PC-3 (cell line): ENCODE measurements at regions not wholly inside any gene's neighbourhood (a gene's known extent, or its start where the extent isn't known, plus 50 kb on each side); places are given as distances from the start of the nearest gene placed in this dataset.

Experiments
- ATAC-seq: fragments of 200-7000 bp; cut with Tn5 transposase; 2 replicates; pipeline ENCODE4 v1.9.1; 2020; ENCODE audit warnings: mild to moderate bottlenecking, moderate library complexity
- BruUV-seq: library from RNA; stranded (reverse); fragments of 400-500 nt; replicated peaks from 2 replicates; lab custom pipeline; 2021; lab: Mats Ljungman, UMichigan
- CTCF ChIA-PET: fragments of 300-600 bp; sonication (Branson Sonifier 250); formaldehyde crosslinking; loops from one replicate; lab custom pipeline; 2022; ENCODE audit warnings: antibody characterized with exemption; lab: Charles Lee
- POLR2A ChIA-PET: fragments of 300-600 bp; sonication (Branson Sonifier 250); formaldehyde crosslinking; loops from one replicate; lab custom pipeline; 2022; ENCODE audit warnings: antibody characterized with exemption; ENCODE audit not compliant: unreplicated experiment; lab: Charles Lee
- DNase-seq: peaks from one replicate; pipeline ENCODE4 v3.0.0-alpha.2; 2015
- H2AFZ ChIP-seq: fragments of 300-600 bp; sonication (generic); 2 replicates; pipeline ENCODE4 v1.6.0; 2016; ENCODE audit warnings: antibody characterized with exemption, low read length
- H3F3A ChIP-seq: fragments of 300-600 bp; sonication (generic); one replicate; pipeline ENCODE4 v1.6.0; 2017; ENCODE audit warnings: antibody characterized with exemption, low read length, control low read depth, mild to moderate bottlenecking; ENCODE audit not compliant: unreplicated experiment
- H3K27ac ChIP-seq: fragments of 300-600 bp; sonication (generic); 2 replicates; pipeline ENCODE4 v1.5.1; 2016; ENCODE audit warnings: mild to moderate bottlenecking, low read length
- H3K27me3 ChIP-seq: fragments of 300-600 bp; sonication (generic); 2 replicates; pipeline ENCODE4 v1.6.1; 2016; ENCODE audit warnings: low read length, mixed read lengths
- H3K36me3 ChIP-seq: fragments of 300-600 bp; sonication (generic); 2 replicates; pipeline ENCODE4 v1.6.1; 2016; ENCODE audit warnings: low read depth, mixed run types, low read length, mixed read lengths
- H3K4me1 ChIP-seq: fragments of 300-600 bp; sonication (generic); 2 replicates; pipeline ENCODE4 v1.5.1; 2016; ENCODE audit warnings: low read length; ENCODE audit not compliant: insufficient read depth
- H3K4me2 ChIP-seq: fragments of 300-600 bp; sonication (generic); 2 replicates; pipeline ENCODE4 v1.6.0; 2016; ENCODE audit warnings: low read length
- H3K4me3 ChIP-seq: fragments of 300-600 bp; sonication (generic); 2 replicates; pipeline ENCODE4 v1.5.1; 2016; ENCODE audit warnings: mild to moderate bottlenecking, low read length, mixed read lengths
- H3K79me2 ChIP-seq: fragments of 300-600 bp; sonication (generic); 2 replicates; pipeline ENCODE4 v1.6.1; 2017; ENCODE audit warnings: low read length, mixed read lengths
- H3K9ac ChIP-seq: fragments of 300-600 bp; sonication (generic); 2 replicates; pipeline ENCODE4 v1.6.0; 2016; ENCODE audit warnings: mild to moderate bottlenecking, low read length
- H3K9me2 ChIP-seq: fragments of 300-600 bp; sonication (generic); replicated peaks from 2 replicates; pipeline ENCODE4 v1.6.1; 2016; ENCODE audit warnings: mixed run types, low read length, mixed read lengths
- H3K9me3 ChIP-seq: fragments of 300-600 bp; sonication (generic); 2 replicates; pipeline ENCODE4 v1.6.1; 2016; ENCODE audit warnings: low read length, mixed read lengths
- H4K20me1 ChIP-seq: fragments of 300-600 bp; sonication (generic); 2 replicates; pipeline ENCODE4 v1.6.1; 2016; ENCODE audit warnings: low read length, mixed read lengths
- CTCF ChIP-seq: fragments of 300-600 bp; sonication (generic); conservative IDR thresholded peaks from 2 replicates; pipeline ENCODE4 v1.5.1; 2017; ENCODE audit warnings: antibody characterized with exemption, low read depth, mild to moderate bottlenecking, low read length
- EZH2 ChIP-seq: fragments of 300-600 bp; sonication (generic); IDR thresholded peaks from one replicate; pipeline ENCODE4 v1.6.1; 2017; ENCODE audit warnings: antibody characterized with exemption, mild to moderate bottlenecking, low read length; ENCODE audit not compliant: unreplicated experiment
- EZH2phosphoT487 ChIP-seq: fragments of 300-600 bp; sonication (generic); IDR thresholded peaks from 2 replicates; pipeline ENCODE4 v1.6.1; 2018; ENCODE audit warnings: mild to moderate bottlenecking, antibody characterized with exemption, low read length, borderline replicate concordance
- intact Hi-C: fragments of 100-400 bp; cut with micrococcal nuclease; formaldehyde crosslinking; loops from 2 replicates; pipeline ENCODE4 v1.9.0; 2023

DNA sequence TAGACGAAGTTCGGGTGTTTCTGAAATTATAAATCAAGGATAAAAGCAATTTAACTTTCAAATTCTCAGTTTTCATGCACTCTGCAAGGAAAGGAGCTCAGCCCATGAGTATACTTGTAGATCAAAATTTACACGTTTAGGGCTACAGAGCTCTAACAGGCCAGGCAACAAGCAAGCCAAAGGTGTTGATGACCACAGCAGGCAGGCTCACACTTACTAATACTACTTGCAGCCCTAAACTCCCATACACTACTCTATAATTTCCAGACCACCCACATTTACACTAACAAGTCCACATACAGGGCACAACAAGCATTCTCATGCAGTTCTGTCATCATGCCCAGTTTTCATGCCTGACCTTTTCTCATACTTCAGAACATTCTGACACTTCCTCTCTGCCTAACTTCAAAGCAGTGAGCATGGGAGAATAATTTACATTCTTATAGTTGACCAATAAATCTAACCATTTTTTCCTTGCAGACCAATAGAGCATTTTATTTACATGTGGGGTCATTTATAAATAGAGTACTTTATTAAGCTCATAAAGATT, 124.7 kb upstream of the FRMD4B start:
- Histone ChIP-seq H3K27ac (no peak overlapping the region), H3K9me2 (no peaks in the 10 kb centered on the region), H3K4me2 (no peak overlapping the region), H3F3A (no peaks in the 10 kb centered on the region), H3K4me1 (no peaks in the 10 kb centered on the region), H3K9me3 (no peaks in the 10 kb centered on the region), H3K4me3 (no peak overlapping the region), H2AFZ (no peak overlapping the region), H3K27me3 (no peaks in the 10 kb centered on the region), H3K36me3 (no peaks in the 10 kb centered on the region), H4K20me1 (no peaks in the 10 kb centered on the region), H3K9ac (no peak overlapping the region), H3K79me2 (no peaks in the 10 kb centered on the region)
- no peak for TF ChIP-seq CTCF
- TF ChIP-seq EZH2: no peak
- no peak for TF ChIP-seq EZH2phosphoT487
- no peak for DNase-seq
- intact Hi-C loops: loop anchor here (10.0 kb wide), 1 partner anchor 66 kb away; no protein-coding TSS in a partner anchor
- no TSS peak for BruUV-seq
- POLR2A ChIA-PET: interaction anchor here (0.6 kb wide), 1 partner anchor 144 kb away, joined by 3 read pairs; no protein-coding TSS in a partner anchor
- no peak; the same call in 1 of the 2 replicates for ATAC-seq
- CTCF ChIA-PET: no interaction called here

DNA sequence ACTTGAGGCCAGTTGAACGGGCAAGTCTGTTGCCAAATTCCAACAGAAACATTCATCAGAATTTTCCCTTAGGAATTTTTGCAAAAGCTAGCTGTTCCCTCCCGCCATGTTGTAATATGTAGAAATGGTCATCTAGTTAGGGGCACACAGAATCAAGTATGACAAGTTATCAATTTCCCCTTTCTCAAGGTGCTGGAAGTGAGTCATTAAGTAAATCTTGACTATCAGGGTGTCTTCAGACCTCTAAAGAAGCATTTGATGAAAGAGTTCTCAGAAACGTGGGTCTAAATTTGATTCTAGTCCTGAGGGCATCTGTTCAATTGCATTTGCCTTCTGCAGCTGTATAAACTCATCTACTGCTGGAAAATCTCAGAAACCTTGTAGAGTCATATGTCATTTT, 123.4 kb upstream of the FRMD4B start:
- ChIA-PET CTCF (no interaction called here), POLR2A (no interaction called here)
- no peaks in the 10 kb centered on the region for H3F3A ChIP-seq
- no peak for DNase-seq
- no peaks in the 10 kb centered on the region for H3K4me1 ChIP-seq
- TF ChIP-seq EZH2phosphoT487: no peak
- no peak for TF ChIP-seq EZH2
- TF ChIP-seq CTCF: no peak
- BruUV-seq: no TSS peak
- H3K9me2 ChIP-seq: no peaks in the 10 kb centered on the region
- no peak for ATAC-seq
- H3K4me2 ChIP-seq: no peak overlapping the region
- H3K36me3 ChIP-seq: no peaks in the 10 kb centered on the region
- H3K27me3 ChIP-seq: no peaks in the 10 kb centered on the region
- no peak overlapping the region for H3K27ac ChIP-seq
- H2AFZ ChIP-seq: no peak overlapping the region
- no peaks in the 10 kb centered on the region for H3K9me3 ChIP-seq
- no peak overlapping the region for H3K9ac ChIP-seq
- no peak overlapping the region for H3K4me3 ChIP-seq
- no peaks in the 10 kb centered on the region for H3K79me2 ChIP-seq
- intact Hi-C loops: no loop called here
- H4K20me1 ChIP-seq: no peaks in the 10 kb centered on the region

DNA sequence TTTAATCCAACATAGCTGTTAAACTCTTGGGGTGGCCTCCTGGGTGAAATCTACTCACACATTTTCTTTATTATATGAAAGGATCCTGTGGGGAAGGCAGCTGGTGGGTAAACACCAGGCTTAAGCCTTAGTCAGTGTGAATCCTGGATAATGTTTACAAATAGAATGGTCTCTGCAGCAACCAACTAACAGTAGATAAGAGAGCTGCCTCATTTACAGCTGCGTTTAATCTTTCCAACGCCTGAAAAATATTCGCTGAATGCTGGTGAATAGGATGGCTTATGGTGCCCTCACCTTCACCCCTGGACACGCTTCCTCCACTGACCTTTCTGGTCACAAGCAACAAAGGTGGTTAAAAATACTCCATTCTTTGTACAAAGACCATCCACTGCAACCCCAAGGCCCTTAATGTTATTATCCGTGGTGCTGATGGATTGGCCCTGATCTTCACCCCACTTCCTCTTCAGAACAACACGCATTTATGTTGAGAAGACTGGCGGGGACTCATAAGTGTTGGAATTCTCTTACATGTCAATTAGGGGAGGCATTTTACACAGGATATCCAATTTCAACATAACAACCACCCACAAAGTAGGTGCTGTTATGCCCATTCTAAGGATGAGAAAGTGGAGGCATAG, 120.0 kb upstream of the FRMD4B start:
- BruUV-seq: no TSS peak
- no peaks in the 10 kb centered on the region for H3K9me3 ChIP-seq
- ATAC-seq: no peak

More for the DNA sequence above, 120.0 kb upstream of the FRMD4B start:
- TF ChIP-seq EZH2phosphoT487 (no peak), EZH2 (no peak), CTCF (no peak)
- no peaks in the 10 kb centered on the region for H3K27me3 ChIP-seq
- H3K79me2 ChIP-seq: no peaks in the 10 kb centered on the region
- H4K20me1 ChIP-seq: no peaks in the 10 kb centered on the region
- H3K36me3 ChIP-seq: no peaks in the 10 kb centered on the region
- no peak for DNase-seq
- H3F3A ChIP-seq: no peaks in the 10 kb centered on the region
- CTCF ChIA-PET: no interaction called here
- H3K9me2 ChIP-seq: no peaks in the 10 kb centered on the region
- H3K4me2 ChIP-seq: no peak overlapping the region
- H3K4me1 ChIP-seq: no peaks in the 10 kb centered on the region
- no peak overlapping the region for H3K4me3 ChIP-seq
- no peak overlapping the region for H3K9ac ChIP-seq
- no peak overlapping the region for H3K27ac ChIP-seq
- no peak overlapping the region for H2AFZ ChIP-seq
- intact Hi-C loops: no loop called here
- POLR2A ChIA-PET: no interaction called here
